Keratinocyte (primary cell): ENCODE measurements at regions not wholly inside any gene's neighbourhood (a gene's known extent, or its start where the extent isn't known, plus 50 kb on each side); places are given as distances from the start of the nearest gene placed in this dataset.

ENCODE experiments used
- EZH2 ChIP-seq: IDR thresholded peaks from one replicate; pipeline ENCODE4 v1.6.1; 2012; ENCODE audit warnings: inconsistent platforms, mild to moderate bottlenecking, low read length, moderate library complexity
- TF ChIP-seq, protein P1 (sequence below), 3 experiments: IDR thresholded peaks in 1 of 3; conservative IDR thresholded peaks in 1 of 3; optimal IDR thresholded peaks in 1 of 3; 2 replicates in 2 of 3; 3 replicates in 1 of 3; pipeline versions ENCODE3 to v1.5.1; 2011; ENCODE audit warnings: low read length in 3 of 3, mild to moderate bottlenecking in 3 of 3, moderate library complexity in 2 of 3, control low read depth in 1 of 3, inconsistent platforms in 1 of 3; ENCODE audit not compliant: insufficient read depth in 2 of 3; ENCODE audit errors: extremely low read depth in 1 of 3

DNA sequence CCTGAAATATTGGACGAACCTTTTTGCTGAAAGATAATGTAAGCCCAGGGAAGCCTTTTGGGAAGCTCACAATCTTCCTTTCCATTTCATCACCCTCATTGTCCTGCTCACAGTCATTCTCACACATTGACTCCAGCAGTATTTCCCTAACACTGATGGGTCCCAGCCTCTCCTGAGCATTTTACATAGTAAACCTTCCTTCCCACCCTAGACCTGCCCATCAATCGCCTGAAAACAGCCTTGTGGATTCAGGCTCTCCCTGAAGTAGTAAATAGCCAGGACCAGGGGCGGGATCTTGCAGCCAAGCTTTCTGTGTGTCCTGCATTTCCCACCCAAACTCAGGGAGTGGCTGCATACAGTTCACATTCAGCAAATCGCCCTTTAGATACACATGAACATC lies 149.9 kb downstream of the CYRIA start:
- TF ChIP-seq, protein P1, sequence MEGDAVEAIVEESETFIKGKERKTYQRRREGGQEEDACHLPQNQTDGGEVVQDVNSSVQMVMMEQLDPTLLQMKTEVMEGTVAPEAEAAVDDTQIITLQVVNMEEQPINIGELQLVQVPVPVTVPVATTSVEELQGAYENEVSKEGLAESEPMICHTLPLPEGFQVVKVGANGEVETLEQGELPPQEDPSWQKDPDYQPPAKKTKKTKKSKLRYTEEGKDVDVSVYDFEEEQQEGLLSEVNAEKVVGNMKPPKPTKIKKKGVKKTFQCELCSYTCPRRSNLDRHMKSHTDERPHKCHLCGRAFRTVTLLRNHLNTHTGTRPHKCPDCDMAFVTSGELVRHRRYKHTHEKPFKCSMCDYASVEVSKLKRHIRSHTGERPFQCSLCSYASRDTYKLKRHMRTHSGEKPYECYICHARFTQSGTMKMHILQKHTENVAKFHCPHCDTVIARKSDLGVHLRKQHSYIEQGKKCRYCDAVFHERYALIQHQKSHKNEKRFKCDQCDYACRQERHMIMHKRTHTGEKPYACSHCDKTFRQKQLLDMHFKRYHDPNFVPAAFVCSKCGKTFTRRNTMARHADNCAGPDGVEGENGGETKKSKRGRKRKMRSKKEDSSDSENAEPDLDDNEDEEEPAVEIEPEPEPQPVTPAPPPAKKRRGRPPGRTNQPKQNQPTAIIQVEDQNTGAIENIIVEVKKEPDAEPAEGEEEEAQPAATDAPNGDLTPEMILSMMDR (optimal IDR thresholded peaks at IDR 0.05 in 1 of 3, IDR thresholded peaks at IDR 0.05 in 1 of 3, conservative IDR thresholded peaks at IDR 0.05 in 1 of 3; ENCODE audit: extremely low read depth in 1 of 3, insufficient read depth in 2 of 3, low read length in 3 of 3), result no peak
- no peak for TF ChIP-seq EZH2
